ENCODE measurements at regions not wholly inside any gene's neighbourhood (a gene's known extent, or its start where the extent isn't known, plus 50 kb on each side); places are given as distances from the start of the nearest gene placed in this dataset.

- TF ChIP-seq CTCF (IDR thresholded peaks at IDR 0.05 in 2 of 3, conservative IDR thresholded peaks at IDR 0.05 in 1 of 3; ENCODE audit: insufficient read depth in 2 of 3, low read depth in 1 of 3, low read length in 3 of 3) (no peak), BRD4 (IDR thresholded peaks at IDR 0.05) (no peak), ZNF583 (CRISPR knock-in tag; IDR thresholded peaks at IDR 0.05) (no peak)
Observed at GRCh38 chr7:94080551-94080950, 76.4 kb upstream of the BET1 start (continued).

GRCh38 chr7:94082126-94082525 is 78.0 kb upstream of the BET1 start:
- Histone ChIP-seq H3K9me3 (replicated peaks; ENCODE audit: control insufficient read depth, insufficient read depth, low read depth, low read length) (no peaks in the 10 kb centered on the region), H3K9ac (ENCODE audit: insufficient read depth in 1 of 2, low read depth in 2 of 2, low read length in 2 of 2) (no peak overlapping the region), H3K27ac (ENCODE audit: extremely low read depth, low read depth, low read length) (no peak overlapping the region), H3K4me1 (replicated peaks in 1 of 2; ENCODE audit: control insufficient read depth in 2 of 2, insufficient read depth in 2 of 2, low read length in 2 of 2) (no peaks in the 10 kb centered on the region), H3K27me3 (ENCODE audit: control insufficient read depth in 2 of 2, insufficient read depth in 2 of 2, low read length in 2 of 2) (no peaks in the 10 kb centered on the region), H3K4me2 (ENCODE audit: insufficient read depth, low read length) (no peak overlapping the region), H3K4me3 (no peak overlapping the region), H3K36me3 (ENCODE audit: control insufficient read depth, insufficient read depth, low read length) (no peaks in the 10 kb centered on the region), H4K20me1 (replicated peaks; ENCODE audit: control insufficient read depth, insufficient read depth, low read length) (no peaks in the 10 kb centered on the region), H2AFZ (ENCODE audit: low read depth, low read length) (no peak overlapping the region), H3K79me2 (ENCODE audit: control insufficient read depth, insufficient read depth, low read length) (no peaks in the 10 kb centered on the region), H3K9me1 (ENCODE audit: control insufficient read depth, insufficient read depth, low read length) (no peaks in the 10 kb centered on the region)
- ChIA-PET POLR2A (no interaction called here), CTCF (ENCODE audit: low intra/inter-chr PET ratio) (no interaction called here)
- no peak for ATAC-seq
- intact Hi-C loops (cut with micrococcal nuclease) (loop anchor here (10.0 kb wide), 3 partner anchors 313 to 837 kb away; partner anchors contain the start of gene COL1A2), in situ Hi-C loops (cut with MboI) (no loop called here)
- FAIRE-seq = no peak
- DNase-seq (ENCODE audit: extremely low read depth in 1 of 4, low spot score in 3 of 4) = no peak
- TF ChIP-seq GMEB1 (CRISPR knock-in tag; IDR thresholded peaks at IDR 0.05) = no peak
- no TSS peak for BruUV-seq (replicated peaks)
